ENCODE measurements at regions not wholly inside any gene's neighbourhood (a gene's known extent, or its start where the extent isn't known, plus 50 kb on each side); places are given as distances from the start of the nearest gene placed in this dataset.

- TF ChIP-seq, protein P1, sequence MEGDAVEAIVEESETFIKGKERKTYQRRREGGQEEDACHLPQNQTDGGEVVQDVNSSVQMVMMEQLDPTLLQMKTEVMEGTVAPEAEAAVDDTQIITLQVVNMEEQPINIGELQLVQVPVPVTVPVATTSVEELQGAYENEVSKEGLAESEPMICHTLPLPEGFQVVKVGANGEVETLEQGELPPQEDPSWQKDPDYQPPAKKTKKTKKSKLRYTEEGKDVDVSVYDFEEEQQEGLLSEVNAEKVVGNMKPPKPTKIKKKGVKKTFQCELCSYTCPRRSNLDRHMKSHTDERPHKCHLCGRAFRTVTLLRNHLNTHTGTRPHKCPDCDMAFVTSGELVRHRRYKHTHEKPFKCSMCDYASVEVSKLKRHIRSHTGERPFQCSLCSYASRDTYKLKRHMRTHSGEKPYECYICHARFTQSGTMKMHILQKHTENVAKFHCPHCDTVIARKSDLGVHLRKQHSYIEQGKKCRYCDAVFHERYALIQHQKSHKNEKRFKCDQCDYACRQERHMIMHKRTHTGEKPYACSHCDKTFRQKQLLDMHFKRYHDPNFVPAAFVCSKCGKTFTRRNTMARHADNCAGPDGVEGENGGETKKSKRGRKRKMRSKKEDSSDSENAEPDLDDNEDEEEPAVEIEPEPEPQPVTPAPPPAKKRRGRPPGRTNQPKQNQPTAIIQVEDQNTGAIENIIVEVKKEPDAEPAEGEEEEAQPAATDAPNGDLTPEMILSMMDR (IDR thresholded peaks at IDR 0.05; ENCODE audit: extremely low read depth in 1 of 2, insufficient read depth in 1 of 2, low read depth in 1 of 2, low read length in 2 of 2): no peak
- no peak for TF ChIP-seq EZH2 (IDR thresholded peaks at IDR 0.05; ENCODE audit: borderline replicate concordance, low read depth, low read length, severe bottlenecking)
These were observed 50.3 kb upstream of the CRHR1 start for GRCh38 chr17:45733781-45734180.
